Stimulated activated CD4-positive, alpha-beta T cell treated with anti-CD3 and anti-CD28 coated beads, Interleukin-15, amount 100 ng/mL, for 24 hours (primary cell): ENCODE measurements at regions not wholly inside any gene's neighbourhood (a gene's known extent, or its start where the extent isn't known, plus 50 kb on each side); places are given as distances from the start of the nearest gene placed in this dataset.

Experiments
- DNase-seq: peaks from one replicate; pipeline ENCODE4 v3.0.0-alpha.2; 2020

DNA sequence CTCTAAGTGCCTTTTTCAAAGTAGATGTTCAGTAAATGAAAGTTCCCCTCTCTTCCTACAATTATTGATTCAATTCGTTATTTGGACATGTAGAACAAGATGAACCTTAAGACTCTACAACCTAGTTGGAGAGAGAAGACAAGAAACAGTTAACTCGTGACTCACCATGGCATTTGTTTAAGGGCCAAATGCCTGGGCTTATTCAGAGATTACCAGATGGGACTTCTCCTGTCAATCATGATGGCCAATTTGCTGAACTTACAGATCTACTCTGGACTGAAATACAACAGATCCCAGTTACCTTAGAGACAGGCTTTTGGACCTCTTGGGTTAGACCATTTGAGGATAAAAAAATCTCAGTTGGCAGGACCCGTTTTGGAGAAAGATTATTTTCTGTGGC lies 93.5 kb downstream of the C1orf94 start:
- no peak for DNase-seq

DNA sequence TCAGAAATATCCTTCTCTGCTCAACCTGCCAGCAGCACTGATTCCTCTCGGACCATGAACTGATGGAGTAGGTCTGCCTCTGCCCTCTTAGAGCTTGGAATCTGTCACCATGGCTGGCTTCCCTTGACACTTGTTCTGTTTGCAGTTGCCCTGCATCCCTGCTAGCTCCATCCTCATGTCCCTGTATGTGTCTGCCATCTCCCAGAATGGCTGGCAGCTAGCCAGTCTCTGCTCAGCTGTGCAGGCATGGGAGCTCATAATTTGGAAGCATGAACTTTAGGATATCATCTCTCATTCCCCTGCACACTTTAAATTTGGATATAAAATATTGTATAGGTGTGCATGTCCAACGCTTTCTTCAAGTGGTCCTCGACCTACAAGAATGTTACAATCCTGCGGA lies 95.4 kb downstream of the C1orf94 start:
- no peak for DNase-seq

DNA sequence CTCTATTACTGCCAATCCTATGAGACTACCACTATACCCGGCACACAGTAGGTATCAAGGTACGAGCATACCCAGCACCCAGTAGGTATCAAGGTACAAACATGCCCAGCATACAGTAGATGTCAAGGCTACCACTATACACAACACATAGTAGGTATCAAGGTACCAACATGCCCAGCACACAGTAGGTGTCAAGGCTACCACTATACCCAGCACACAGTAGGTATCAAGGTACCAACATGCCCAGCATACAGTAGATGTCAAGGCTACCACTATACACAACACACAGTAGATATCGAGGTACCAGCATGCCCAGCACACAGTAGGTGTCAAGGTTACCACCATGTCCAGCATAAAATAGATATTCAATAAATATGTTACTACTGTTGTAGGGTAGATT lies 98.4 kb downstream of the C1orf94 start:
- DNase-seq, result no peak

DNA sequence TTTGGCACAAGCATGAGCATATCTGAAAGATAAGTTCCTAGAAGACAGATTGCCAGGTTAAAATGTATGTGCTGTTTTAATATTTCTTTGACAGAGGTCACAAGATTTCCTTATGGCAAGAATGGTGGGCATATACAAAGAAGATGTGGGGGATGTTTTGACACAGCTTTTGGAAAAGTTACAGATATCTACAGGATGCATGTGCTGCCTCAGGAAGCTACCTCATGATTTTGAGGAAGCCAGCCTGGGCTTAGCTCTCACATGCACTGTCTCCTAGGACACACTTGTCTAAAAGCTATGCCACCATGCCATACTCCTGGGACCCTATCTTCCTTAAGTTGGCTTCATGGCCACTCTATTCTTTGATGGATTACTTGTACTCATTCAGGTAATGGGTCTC lies 99.9 kb downstream of the C1orf94 start:
- no peak for DNase-seq

DNA sequence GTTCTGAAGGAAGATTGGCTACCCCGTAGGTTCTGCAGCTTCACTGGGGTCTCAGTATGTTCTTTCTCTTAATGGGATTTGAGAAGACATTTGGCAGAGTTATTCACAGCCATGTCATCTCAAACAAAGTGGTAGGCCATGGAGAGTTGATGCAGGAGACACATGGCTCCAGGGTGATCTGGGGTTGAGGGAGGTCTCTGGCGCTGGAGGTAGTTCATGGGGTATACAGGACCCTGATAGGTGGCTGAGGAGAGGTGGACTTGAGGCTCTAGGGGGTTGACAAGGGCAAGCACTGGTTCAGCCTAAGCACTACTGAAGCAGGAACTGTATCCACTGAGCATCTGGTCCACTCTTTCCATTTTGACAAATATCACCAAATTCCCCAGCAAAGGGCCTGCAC lies 100.4 kb downstream of the C1orf94 start:
- no peak for DNase-seq

DNA sequence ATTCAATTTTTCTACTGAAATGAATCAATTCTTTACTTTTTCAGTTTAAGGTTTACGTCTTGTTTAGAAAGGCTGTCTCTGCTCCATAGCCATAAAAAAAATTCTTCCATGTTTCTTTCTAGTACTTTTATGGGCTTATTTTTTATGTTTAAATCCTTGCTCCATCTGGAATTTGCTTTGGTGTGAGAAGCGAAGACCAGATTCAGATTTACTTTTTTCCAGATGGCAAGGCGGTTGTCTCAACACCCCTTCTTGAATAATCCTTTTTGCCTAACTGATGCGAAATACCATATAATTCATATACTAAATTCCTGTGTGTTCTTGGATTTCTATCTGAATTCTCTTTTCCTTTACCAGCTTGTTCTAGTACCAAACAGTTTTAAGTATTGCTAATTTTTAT lies 101.5 kb downstream of the C1orf94 start:
- DNase-seq, result no peak

DNA sequence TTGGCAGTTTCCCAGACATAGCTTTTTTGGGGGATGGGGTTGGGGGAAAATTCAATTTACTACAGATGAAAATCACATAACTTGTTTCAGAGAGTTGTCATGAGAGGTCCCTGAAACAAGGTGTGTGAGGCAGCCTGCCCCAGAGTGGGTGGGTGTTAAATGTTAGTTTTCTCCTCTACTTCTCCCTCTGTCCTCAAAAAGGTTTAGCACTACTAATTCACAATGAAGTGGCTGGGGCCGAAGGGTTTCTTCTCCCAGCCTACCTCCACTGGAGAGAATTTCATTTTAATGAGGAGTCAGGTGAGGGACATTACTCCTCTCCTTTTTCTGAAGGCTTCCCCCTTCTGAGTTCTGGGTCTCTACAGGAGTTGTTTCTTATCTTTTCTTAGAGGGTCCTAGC lies 103.3 kb downstream of the C1orf94 start:
- DNase-seq, result no peak

DNA sequence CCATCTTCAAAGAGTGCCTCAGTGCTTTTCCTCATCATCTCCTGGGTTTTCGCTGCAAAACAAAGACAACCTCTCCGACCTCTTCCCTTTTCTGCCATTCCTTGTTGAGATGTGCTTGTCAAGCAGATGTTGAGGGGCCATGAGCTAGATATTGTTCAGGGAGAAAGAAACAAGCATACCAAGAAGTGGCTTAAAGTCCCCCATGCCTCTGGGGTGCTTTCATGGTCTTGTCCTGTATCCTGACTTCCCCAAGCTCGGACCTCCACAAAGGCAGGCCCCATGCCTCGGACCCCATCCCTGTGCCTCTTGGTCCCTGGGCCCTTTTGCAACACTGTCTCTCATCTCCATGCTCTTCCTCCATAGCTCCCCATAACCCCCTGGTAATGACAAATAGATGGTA lies 103.8 kb downstream of the C1orf94 start:
- DNase-seq, result no peak

DNA sequence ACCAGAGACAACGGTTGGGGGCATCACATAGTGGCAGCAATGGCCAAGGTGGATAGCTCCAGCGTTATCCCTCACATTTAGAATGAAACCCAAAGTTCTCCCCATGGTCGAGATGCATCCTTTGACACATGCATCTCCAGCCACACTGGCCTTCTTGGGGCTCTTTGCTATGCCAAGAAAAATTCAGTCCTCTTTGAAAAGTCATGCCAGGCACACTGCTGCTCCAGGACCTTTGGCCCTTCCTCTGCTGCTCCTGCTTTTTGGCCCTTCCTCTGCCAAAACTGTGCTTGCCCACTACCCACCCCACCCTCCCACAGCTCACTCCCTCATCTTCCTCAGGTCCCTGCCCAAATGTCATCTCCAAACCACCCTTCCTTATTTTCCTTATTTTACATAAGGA lies 106.4 kb downstream of the C1orf94 start:
- no peak for DNase-seq

DNA sequence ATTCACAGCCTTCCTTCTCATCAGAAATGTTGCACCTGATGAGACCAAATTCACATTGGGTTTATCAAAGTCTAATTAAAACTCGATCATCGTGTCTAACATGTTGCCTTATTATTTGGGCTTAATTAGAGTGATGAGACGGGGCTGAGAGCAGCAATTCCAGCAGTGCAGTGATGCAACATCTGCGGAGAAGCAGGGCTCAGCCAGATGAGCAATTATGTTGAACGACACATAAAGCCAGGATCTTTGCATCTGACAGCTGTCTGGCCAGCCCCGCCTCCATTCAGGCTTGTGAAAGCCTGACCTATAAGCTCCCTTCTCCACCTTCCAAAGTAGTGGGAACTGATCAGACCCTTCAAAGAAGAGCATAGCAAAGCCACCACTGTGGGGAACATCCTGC lies 109.8 kb downstream of the C1orf94 start:
- no peak for DNase-seq

DNA sequence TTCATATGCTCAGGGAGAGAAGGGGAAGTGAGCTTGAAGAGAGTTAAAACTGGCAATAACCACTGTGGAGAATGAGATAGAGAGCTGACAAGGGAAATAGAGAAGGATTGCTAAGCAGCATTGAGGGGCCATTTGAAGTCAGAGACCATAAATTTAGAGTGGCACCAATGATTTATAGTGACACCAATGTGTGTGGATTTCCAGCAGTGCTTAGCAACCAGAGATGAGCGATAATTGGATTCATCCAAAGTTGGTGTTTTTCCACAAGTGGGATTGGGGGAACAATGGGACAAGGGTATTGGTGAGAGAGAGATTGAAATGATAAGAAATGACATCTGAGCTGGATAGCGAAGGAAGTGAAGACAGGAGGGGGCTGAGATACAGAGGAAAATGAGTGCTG lies 114.1 kb downstream of the C1orf94 start:
- DNase-seq, result no peak

DNA sequence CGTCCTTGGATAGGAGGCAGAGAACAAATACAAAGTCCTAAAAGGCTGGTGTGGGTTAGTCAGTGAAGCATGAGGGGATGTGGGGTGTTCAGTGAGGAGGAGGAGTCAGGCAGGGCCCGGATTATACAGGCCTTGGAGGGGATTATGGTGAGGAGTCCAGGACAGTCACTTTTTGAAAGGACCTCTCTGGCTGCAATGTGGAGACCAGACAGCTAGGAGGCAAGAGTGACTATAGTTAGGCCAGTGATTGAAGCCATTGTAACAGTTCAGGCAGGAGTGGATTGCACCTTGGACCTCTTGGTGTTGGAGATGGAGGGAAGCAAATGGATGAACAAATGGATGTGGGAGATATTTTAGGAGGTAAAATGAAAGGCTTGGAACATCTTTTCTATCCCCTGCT lies 115.8 kb downstream of the C1orf94 start:
- DNase-seq, result no peak

DNA sequence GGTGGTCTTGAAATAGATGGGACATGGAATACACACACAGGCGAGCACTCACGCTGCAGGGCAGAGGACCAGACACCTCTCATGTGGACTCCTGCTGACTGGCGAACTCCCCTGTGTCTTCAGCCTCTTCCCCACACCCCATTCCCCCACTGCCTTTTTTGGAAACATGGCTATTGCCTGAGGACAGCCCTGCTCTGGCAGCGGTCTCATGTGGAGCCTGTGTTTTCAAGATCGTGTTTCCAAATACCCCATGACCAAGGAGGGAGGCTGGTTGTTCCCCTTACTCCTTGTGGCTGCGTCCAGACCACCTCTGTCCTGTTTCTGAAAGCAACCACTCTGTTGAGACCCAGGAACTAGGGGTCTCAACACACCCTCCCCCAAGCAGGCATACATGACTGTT lies 119.4 kb downstream of the C1orf94 start:
- DNase-seq, result no peak

DNA sequence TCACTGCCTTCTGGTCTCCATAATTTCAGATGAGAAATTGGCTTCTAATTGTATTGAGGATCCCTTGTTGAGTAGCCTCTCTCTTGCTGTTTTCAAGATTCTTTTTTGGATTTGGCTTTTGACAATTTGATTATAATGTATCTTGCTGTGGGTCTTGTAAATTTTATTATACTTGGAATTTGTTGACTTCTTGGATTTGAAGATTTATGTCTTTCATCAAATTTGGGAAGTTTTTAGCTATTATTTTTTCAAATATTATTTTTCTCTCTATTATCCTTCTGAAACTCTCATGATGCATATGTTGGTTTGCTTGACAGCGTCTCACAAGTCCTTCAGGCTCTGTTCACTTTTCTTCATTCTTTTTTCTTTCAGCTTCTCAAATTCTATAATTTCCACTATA lies 126.1 kb downstream of the C1orf94 start:
- DNase-seq, result no peak

DNA sequence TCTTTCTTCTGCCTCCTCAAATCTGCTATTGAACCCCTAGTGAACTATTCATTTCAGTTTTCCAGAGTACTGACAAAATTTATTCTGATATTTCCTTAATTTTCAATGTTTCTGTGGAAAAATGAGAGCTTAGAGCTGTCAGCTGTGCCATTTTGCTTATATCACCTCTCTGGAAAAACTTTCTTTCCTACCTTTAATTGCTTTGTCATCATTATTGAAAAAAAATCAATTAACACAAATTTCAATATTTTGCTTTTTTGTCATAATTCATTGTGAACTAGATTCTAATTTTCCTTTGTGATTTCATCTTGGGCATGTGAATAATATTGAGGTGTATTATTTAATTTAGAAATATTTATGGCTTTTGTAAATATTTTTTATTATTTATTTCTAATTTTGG lies 126.5 kb downstream of the C1orf94 start:
- DNase-seq, result no peak

DNA sequence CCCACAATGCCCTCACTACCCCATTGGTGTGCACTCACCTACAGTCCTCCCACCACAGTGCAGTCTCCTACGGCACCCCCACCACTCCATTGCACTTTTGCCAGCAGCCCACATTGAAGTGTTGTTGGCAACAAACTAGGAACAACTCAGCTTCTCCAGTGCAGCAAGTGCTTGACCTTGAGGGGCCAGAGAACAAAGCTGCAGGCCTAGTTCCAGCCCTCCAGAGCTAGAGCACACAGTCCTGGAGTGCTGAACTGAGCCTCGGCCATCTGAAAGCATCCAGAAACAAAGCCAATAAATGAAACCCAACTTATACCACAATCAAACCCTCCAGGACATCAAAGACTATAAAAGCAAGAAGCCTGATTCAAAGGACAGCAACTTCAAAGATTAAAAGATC lies 129.9 kb downstream of the C1orf94 start:
- DNase-seq, result no peak

DNA sequence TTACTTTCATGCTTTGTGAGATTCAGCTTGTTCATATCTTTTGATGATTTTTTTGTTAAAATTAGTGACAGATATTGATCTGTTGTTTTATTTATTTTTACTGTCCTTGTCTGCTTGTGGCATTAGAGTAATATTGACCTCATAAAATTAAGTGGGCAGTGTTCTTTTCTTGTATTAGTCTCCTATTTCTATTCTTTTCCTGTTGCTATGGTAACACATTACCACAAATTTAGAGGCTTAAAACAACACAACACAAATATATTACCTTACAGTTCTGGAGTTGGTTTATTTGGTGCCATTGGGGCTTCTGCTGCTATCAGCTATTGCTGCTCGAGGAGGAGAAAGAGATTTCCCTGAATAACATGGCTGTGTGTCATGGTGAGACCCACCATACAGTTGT lies 135.7 kb downstream of the C1orf94 start:
- DNase-seq, result no peak

DNA sequence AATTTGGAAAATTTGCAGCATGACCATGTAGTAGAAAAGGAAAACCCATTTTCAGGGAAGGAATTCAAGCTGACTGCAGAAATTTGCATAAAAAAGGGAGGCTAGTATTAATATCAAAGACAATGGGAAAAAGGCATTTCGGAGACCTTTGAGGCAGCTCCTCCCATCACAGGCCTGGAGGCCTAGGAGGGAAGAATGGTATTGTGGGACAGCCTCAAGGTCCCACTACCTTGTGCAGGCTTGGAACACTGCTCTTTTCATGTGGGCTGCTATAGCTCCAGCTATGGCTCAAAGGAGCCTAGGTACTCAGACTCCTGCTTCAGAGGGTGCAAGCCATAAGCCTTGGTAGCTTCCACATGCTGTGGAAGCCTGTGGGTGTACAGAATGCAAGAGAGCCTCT lies 139.3 kb downstream of the C1orf94 start:
- DNase-seq, result no peak

DNA sequence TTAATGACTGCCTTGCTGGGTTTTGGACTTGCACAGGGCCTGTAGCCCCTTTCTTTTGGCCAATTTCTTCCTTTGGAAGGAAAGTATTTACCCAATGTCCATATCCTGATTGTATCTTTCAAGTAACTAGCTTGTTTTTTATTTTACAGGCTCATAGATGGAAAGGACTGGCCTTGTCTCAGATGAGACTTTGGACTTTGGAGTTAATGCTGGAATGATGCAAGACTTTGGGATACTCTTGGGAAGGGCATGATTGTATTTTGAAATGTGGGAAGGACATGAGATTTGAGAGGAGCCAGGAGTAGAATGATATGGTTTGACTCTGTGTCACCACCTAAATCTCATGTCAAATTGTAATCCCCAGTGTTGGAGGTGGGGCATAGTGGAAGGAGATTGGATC lies 140.1 kb downstream of the C1orf94 start:
- DNase-seq, result no peak

DNA sequence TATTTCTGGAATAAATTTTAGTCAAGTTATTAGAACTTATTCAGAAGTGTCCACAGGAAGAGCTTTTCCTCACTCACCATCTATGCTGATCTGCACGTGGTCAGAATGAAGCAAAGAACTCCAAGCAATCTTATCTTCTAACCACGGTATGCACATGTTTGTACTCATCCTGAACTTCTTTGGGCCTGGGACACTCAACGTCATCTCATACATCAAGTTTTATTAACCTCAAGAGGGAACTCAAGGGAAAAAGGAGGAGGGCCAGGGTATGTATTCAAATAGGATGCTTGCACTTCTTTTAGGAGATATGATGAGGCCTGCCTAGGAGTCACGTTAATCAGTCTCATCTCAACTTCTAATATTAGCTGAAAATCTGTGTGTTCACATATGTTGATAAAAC lies 142.5 kb downstream of the C1orf94 start:
- DNase-seq, result no peak

DNA sequence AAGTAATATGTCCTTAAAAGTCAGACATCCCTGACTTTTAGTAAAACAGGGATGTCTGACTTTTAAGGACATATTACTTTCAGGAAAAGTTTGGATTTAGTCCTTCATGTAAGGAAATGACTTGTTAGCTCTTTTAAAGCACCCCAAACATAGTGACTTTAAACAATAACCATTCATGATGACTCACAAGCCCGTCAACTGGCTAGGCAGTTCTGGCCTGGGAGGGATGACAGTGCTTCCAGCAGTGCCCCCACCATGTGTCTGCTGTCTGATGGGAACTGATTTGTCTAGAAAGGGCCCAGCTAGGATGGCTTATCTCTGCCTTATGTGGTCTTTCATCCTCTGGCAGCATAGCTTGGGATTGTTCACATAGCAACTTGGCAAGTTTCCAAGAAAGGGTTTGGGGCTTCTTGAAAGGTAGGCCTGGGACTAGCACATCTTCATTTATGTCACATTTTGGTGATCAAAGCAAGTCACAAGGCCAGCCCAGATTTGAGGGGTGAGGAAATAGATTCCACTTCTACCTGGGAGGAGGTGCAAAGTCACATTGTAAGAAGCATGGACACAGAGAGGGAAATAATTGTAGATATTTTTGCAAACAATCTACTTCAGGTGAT lies 143.5 kb downstream of the C1orf94 start:
- no peak for DNase-seq

DNA sequence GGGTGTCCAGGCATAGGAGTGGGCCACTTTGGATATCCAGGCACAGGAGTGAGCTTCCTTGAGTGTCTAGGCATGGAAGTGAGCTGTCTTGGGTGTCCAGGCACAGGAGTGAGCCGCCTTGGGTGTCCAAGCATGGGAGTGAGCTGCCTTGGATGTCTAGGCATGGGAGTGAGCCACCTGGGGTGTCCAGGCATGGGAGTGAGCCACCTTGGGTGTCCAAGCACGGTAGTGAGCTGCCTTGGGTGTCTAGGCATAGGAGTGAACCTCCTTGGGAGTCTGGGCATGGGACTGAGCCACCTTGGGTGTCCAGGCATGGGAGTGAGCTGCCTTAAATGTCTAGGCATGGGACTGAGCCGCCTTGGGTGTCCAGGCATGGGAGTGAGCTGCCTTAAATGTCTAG lies 146.3 kb downstream of the C1orf94 start:
- DNase-seq, result no peak

DNA sequence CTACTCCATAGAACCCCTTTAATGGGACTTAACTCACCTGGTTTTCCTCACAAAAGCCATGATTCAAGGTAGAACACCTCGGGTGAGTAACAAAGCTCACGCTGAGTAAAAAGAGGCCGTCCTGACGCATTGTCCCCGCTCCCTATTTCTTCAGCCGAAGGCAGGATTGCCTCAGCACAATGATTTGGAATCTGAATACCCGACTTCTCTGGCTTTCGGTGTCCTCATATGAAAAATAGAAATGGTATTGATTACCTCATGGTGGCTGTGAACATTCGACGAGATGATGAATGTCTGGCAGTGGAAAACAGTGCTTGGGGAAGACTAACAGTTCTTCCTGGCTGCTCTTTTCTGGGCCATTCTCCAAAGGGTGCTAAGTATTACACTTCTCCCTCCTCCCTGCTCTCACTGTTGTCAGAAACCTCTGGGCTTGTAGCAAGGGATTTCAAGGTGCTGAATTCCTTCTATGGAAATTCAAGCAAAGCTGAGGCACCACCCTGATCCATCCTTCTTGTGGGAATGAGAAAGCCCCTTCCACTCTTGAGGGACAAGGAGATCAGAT lies 148.3 kb downstream of the C1orf94 start:
- no peak for DNase-seq

DNA sequence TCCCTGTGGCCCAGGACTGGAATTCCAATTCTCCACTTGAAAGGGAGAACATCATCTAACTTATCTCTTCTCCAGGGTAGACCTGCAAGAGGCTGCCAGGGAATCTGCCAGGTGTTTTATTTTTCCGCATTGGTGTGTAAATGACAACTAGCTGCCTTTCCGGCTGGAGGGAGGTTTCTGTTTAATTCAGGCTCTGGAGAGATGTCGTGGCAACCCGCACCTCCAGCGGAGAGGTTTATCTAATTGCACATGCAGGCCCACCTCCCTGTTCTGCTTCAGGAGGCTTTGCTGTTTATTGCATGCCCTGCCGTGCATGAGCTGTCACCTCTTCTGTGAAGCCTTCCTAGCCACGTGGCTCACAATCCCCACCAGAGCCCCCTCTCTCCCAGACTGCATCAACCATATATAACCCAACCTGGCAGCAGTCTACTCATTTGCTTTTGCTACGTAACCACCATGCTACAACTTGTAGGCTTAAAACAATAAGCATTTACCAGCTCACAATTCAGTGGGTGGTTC lies 151.6 kb downstream of the C1orf94 start:
- no peak for DNase-seq

DNA sequence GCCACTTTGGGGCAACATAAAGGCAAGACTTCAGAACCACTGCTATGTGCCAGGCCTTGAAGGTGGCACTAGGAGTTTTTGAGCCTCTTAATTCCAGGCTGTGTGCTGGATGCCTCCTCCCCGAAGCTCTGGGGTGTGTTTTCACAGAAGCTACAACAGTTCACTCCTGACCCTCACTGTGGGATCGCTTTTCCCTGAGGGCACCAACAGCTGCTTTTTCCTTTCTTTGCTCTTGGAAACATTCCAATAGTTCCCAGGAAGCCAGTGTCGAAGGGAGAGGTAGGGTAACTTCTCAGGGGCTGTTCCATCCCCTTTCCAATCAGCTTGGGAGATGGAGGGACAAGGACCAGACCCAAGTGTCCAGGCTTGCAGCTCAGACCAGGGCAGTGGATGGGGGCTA lies 153.4 kb downstream of the C1orf94 start:
- no peak for DNase-seq
